ENCODE measurements at regions not wholly inside any gene's neighbourhood (a gene's known extent, or its start where the extent isn't known, plus 50 kb on each side); places are given as distances from the start of the nearest gene placed in this dataset.

DNA sequence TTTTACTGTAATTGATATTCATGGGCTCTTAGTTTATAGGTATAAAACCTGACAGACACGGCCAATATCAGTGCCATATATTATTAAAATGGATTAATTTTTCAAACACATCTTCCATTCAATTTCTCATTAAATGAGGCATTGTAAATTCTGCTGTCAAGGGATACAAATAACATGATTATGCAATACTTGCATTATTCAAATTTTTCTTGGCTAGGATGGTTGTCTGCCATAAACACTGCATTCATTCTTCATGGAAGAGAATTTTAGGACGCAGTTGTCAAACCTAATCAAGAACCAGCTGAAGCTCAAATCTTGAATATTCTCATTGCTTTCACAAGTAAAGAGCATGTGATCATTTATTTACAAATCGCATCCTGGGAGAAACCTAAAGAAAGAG is 255.6 kb downstream of the RDH14 start:
- TF ChIP-seq CTCF (IDR thresholded peaks at IDR 0.05; ENCODE audit: low read depth, low read length, missing input control) (no peak), YY1 (IDR thresholded peaks at IDR 0.05) (no peak), MAX (IDR thresholded peaks at IDR 0.05) (no peak), RAD21 (IDR thresholded peaks at IDR 0.05) (no peak), JUND (IDR thresholded peaks at IDR 0.05) (no peak), SP1 (IDR thresholded peaks at IDR 0.05) (no peak), TAF1 (conservative IDR thresholded peaks at IDR 0.05) (no peak), NR2F2 (IDR thresholded peaks at IDR 0.05) (no peak), RXRA (IDR thresholded peaks at IDR 0.05) (no peak)

Data from liver (tissue), 3 donors.